SJCRH30 (cell line): ENCODE measurements at regions not wholly inside any gene's neighbourhood (a gene's known extent, or its start where the extent isn't known, plus 50 kb on each side); places are given as distances from the start of the nearest gene placed in this dataset.
"Not testable (repeated sequence)": the region's sequence is repeated elsewhere in the genome, so short reads cannot be mapped to it uniquely, and the experiment has no call there.

Experiments used
- DNase-seq, 2 experiments: peaks; one replicate each; pipeline ENCODE4 v3.0.0-alpha.2; 2015 to 2020
- H3K27ac ChIP-seq: fragments of 250-450 bp; sonication (Bioruptor Pico); 2 replicates; pipeline ENCODE4 v1.5.1; 2020; ENCODE audit warnings: mild to moderate bottlenecking, moderate library complexity
- H3K27me3 ChIP-seq: fragments of 250-450 bp; sonication (Bioruptor Pico); 2 replicates; pipeline ENCODE4 v1.5.1; 2020; ENCODE audit warnings: mild to moderate bottlenecking, moderate library complexity
- H3K36me3 ChIP-seq: fragments of 250-450 bp; sonication (Bioruptor Pico); 2 replicates; pipeline ENCODE4 v1.5.1; 2020; ENCODE audit warnings: mild to moderate bottlenecking, moderate library complexity
- H3K4me1 ChIP-seq: fragments of 250-450 bp; sonication (Bioruptor Pico); 2 replicates; pipeline ENCODE4 v1.5.1; 2020; ENCODE audit warnings: mild to moderate bottlenecking, moderate library complexity
- H3K4me3 ChIP-seq: fragments of 250-450 bp; sonication (Bioruptor Pico); 2 replicates; pipeline ENCODE4 v1.5.1; 2020; ENCODE audit warnings: mild to moderate bottlenecking, moderate library complexity
- H3K9me3 ChIP-seq: fragments of 250-450 bp; sonication (Bioruptor Pico); replicated peaks from 2 replicates; pipeline ENCODE4 v1.5.1; 2020; ENCODE audit warnings: mild to moderate bottlenecking, moderate library complexity

GRCh38 chr11:10990637-10991193, 132.9 kb upstream of the ZBED5 start:
- no peak for DNase-seq
- H3K27ac ChIP-seq, result no peak overlapping the region
- H3K9me3 ChIP-seq, result no peaks in the 10 kb centered on the region
- no peak overlapping the region for H3K4me3 ChIP-seq
- H3K27me3 ChIP-seq, result no peaks in the 10 kb centered on the region
- no peaks in the 10 kb centered on the region for H3K4me1 ChIP-seq
- H3K36me3 ChIP-seq, result no peaks in the 10 kb centered on the region

DNA sequence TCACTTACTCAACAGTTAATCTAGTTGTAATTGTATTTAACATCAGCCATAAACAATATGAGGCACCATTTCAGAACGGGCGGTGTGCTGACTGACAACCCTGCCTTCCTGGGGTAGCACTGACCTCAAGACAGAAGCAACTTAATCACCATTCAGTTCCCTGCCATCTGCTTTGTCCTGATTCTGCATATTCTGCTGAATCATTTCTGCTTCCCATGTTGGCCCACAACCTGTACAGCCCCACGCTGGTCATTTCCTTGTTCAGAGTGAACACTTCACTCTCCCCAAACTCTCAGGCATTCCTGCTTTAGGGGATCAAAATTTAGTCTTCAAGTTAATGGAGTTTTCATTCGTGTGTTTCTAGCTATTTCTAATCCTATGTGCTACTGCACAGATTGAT, 132.3 kb upstream of the ZBED5 start:
- DNase-seq, result no peak
- Histone ChIP-seq H3K4me3 (no peak overlapping the region), H3K27ac (no peak overlapping the region), H3K27me3 (no peaks in the 10 kb centered on the region), H3K9me3 (no peaks in the 10 kb centered on the region), H3K4me1 (no peaks in the 10 kb centered on the region), H3K36me3 (no peaks in the 10 kb centered on the region)

DNA sequence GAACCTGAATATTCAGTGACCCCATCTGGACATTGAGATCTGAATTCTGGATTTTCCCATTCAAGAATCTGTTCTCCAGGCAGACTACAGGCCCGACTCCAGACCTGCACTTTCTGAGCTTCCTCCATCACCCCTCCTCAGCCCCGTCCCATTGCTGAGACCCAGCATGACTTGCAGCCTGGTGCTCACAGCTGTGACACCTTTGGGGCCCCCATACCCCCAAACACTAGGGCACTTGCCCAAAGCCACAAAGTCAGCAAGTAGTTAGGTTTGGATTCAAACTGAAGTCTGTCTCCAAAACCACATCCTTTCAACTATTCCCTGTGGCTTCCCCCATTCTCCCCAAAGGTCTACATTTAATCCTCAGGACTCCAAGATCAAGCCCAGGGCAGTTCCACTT, 128.2 kb upstream of the ZBED5 start:
- Histone ChIP-seq H3K4me3 (no peak overlapping the region), H3K9me3 (no peaks in the 10 kb centered on the region), H3K27me3 (no peaks in the 10 kb centered on the region), H3K27ac (no peak overlapping the region), H3K4me1 (peaks cover 6% of the 10 kb centered on the region; the same call in 1 of the 2 replicates), H3K36me3 (no peaks in the 10 kb centered on the region)
- no peak for DNase-seq

DNA sequence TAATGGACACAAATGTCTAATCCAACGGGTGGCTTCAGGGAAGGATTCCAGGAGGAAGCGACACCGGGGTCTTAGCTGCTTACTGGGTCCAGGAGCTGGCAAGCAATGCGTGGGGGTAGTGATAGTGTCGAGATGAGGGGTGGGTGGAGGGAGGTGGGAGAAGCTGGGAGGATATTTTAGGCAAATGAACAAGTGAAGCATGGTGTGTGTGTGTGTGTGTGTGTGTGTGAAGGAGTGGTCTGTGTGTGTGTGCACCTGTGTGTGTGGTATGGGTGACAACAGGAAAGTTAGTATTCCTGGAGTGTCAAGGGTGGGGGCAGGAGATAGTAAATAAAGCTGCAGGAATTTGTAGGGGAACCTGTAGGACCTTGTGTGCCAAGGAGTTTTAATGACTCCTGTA, 126.9 kb upstream of the ZBED5 start:
- no peak for DNase-seq
- no peaks in the 10 kb centered on the region for H3K36me3 ChIP-seq
- no peak overlapping the region for H3K27ac ChIP-seq
- no peaks in the 10 kb centered on the region for H3K9me3 ChIP-seq
- H3K4me3 ChIP-seq, result no peak overlapping the region
- H3K27me3 ChIP-seq, result no peaks in the 10 kb centered on the region
- H3K4me1 ChIP-seq, result peaks cover 6% of the 10 kb centered on the region; the same call in 1 of the 2 replicates

DNA sequence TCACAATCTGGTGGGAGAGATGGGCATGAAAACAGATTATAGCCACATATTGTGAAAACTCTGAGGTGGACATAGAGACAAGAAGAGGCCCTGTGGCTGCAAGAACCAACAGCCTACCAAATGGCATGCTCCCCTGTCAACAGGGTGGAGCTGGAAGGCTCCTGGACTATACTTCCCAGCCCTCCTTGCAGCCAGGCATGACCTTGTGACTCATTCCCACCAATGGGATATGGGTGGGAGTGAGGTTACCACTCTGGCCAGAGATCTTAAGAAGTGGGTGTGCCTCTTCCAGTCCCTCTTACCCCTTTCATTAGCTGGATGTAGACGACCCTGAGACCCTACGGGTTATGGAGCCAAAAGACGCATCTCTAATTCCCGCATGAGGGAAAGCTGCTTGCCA, 126.4 kb upstream of the ZBED5 start:
- Histone ChIP-seq H3K4me1 (peaks cover 6% of the 10 kb centered on the region; the same call in 1 of the 2 replicates), H3K4me3 (no peak overlapping the region), H3K27me3 (no peaks in the 10 kb centered on the region), H3K9me3 (no peaks in the 10 kb centered on the region), H3K27ac (no peak overlapping the region), H3K36me3 (no peaks in the 10 kb centered on the region)
- DNase-seq, result no peak

- no peaks in the 10 kb centered on the region for H3K27me3 ChIP-seq
- no peaks in the 10 kb centered on the region for H3K9me3 ChIP-seq
- DNase-seq, result peak; percentile 6 to 28
- peaks cover 6% of the 10 kb centered on the region; the same call in 1 of the 2 replicates for H3K4me1 ChIP-seq
- H3K27ac ChIP-seq, result no peak overlapping the region
- H3K36me3 ChIP-seq, result no peaks in the 10 kb centered on the region
- no peak overlapping the region for H3K4me3 ChIP-seq
These were observed 125.1 kb upstream of the ZBED5 start for GRCh38 chr11:10982704-10983510.

DNA sequence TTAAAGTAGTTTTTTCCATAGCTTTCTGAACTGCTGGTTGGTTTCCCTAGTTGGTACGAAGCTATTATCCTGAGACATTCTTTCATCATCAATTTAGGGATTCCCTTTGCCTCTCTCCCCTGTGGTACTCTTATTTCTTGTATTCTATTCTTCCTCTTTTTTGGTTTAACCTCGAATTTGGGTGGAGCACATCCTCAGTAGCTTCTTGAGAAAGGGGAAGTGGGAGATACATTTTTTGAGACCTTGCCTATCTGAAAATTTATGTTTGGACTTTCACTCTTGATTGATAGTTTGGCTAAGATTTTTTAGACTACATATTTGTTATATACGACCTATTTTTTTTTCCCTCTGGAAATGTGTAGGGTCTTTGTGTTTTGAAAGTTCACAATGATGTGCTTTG, 121.7 kb upstream of the ZBED5 start:
- DNase-seq, result no peak

DNA sequence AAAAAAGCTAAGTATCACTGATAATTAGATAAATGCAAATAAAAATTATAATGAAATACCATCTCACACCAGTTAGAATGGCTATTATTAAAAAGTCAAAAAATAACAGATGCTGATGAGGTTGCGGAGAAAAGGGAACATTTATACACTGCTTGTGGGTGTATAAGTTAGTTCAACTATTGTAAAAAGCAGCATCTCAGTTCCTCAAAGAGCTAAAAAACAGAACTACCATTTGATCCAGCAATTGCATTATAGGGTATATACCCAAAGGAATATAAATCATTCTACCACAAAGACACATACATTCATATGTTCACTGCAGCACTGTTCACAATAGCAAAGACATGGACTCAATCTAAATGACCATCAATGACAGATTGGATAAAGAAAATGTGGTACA, 120.3 kb upstream of the ZBED5 start:
- Histone ChIP-seq H3K4me1 (peaks cover 5% of the 10 kb centered on the region; the same call in 1 of the 2 replicates), H3K4me3 (no peak overlapping the region), H3K9me3 (no peaks in the 10 kb centered on the region), H3K27me3 (no peaks in the 10 kb centered on the region), H3K27ac (no peak overlapping the region), H3K36me3 (no peaks in the 10 kb centered on the region)
- DNase-seq, result no peak

More for the DNA sequence above, 121.7 kb upstream of the ZBED5 start:
- Histone ChIP-seq H3K36me3 (no peaks in the 10 kb centered on the region), H3K9me3 (no peaks in the 10 kb centered on the region), H3K27ac (no peak overlapping the region), H3K4me3 (no peak overlapping the region), H3K27me3 (no peaks in the 10 kb centered on the region), H3K4me1 (peaks cover 6% of the 10 kb centered on the region; the same call in 1 of the 2 replicates)

- Histone ChIP-seq H3K27me3 (no peaks in the 10 kb centered on the region), H3K9me3 (no peaks in the 10 kb centered on the region), H3K4me3 (no peak overlapping the region), H3K27ac (no peak overlapping the region), H3K36me3 (no peaks in the 10 kb centered on the region), H3K4me1 (no peaks in the 10 kb centered on the region)
- DNase-seq, result no peak
These were observed 117.5 kb upstream of the ZBED5 start for GRCh38 chr11:10975287-10975721.

DNA sequence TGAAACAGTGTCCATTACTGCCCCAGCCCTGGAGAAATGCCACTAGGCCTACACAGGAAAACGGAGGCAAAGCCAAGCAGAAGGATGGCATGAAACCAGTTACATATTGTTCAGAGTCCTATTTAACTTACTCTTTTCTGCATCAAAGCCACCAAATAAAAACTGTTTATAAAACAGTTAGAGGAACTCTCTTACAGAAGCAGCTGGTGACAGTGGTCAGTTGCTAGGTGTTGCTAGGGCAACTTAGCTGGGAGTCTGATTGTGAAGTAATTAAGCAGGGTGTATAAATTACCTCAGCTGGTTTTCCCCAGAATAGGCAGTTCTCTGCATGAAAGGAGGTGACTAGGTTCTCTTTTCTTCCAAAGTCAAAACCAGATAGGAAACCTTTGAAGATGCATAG, 115.6 kb upstream of the ZBED5 start:
- Histone ChIP-seq H3K36me3 (no peaks in the 10 kb centered on the region), H3K4me3 (no peak overlapping the region), H3K4me1 (no peaks in the 10 kb centered on the region), H3K9me3 (no peaks in the 10 kb centered on the region), H3K27me3 (no peaks in the 10 kb centered on the region), H3K27ac (no peak overlapping the region)
- DNase-seq, result no peak

DNA sequence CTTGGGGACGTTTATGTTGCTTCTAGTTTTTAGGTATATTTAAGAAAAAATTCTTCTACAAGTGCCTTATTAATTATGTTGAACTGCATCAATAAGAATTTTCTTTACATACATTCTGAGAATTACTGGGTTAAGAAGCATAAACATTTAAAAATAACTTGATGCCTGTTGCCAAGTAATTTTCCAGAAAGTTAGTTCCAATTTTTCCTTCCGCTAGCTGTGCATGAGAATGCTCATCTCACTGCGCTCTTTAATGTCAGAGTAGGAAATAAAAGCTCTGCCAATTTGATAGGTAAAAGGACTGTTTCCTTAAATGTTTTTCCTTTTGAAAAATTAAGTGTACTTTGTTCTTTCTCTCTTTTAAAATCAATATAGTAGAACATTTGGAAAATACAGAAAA, 113.1 kb upstream of the ZBED5 start:
- Histone ChIP-seq H3K27me3 (no peaks in the 10 kb centered on the region), H3K9me3 (no peaks in the 10 kb centered on the region), H3K36me3 (no peaks in the 10 kb centered on the region), H3K27ac (no peak overlapping the region), H3K4me3 (no peak overlapping the region), H3K4me1 (no peaks in the 10 kb centered on the region)
- DNase-seq, result no peak

DNA sequence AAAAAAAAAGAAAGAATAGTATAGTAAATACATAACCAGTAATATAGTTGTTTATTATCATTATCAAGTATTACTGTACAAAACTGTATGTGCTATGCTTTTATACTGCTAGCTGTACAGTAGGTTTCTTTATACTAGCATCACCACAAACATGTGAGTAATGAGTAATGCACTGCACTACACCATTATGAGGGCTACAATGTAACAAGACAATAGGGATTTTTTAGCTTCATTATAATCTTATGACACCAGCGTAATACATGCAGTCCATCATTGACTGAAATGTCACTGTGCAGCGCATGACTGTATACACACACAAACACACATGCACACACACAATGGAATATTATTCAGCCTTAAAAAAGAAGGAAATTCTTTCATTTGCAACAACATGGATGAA, 111.5 kb upstream of the ZBED5 start:
- Histone ChIP-seq H3K4me1 (no peaks in the 10 kb centered on the region), H3K27ac (no peak overlapping the region), H3K36me3 (no peaks in the 10 kb centered on the region), H3K4me3 (no peak overlapping the region), H3K9me3 (peaks cover 4% of the 10 kb centered on the region; the same call in 1 of the 2 replicates), H3K27me3 (no peaks in the 10 kb centered on the region)
- no peak for DNase-seq

GRCh38 chr11:10956884-10957283, 99.0 kb upstream of the ZBED5 start:
- DNase-seq, H3K36me3 ChIP-seq, H3K27me3 ChIP-seq, H3K9me3 ChIP-seq, H3K4me3 ChIP-seq, H3K27ac ChIP-seq, H3K4me1 ChIP-seq: not testable (repeated sequence)

DNA sequence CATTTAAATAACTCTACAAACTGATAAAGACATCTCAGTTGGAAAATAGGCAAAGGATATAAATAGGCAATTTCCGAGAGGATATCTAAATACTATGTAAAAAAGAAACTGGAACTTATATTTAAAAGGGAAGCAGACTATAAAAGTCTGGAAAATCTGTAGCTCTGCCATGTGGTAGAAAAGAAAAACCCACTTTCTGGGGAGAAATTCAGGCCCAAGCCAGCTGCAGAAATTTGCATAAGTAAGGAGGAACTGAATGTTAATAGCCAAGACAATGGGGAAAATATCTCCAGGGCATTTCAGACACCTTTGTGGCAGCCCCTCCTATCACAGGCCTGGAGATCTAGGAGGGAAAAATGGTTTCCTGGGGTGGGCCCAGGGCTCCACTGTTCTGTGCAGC, 97.8 kb upstream of the ZBED5 start:
- Histone ChIP-seq H3K27ac (no peak overlapping the region), H3K27me3 (0 out of 2 replicates have a peak, but pooled peaks cover 2% of the 10 kb centered on the region), H3K4me1 (no peaks in the 10 kb centered on the region), H3K36me3 (no peaks in the 10 kb centered on the region), H3K9me3 (no peaks in the 10 kb centered on the region; the same call in 1 of the 2 replicates), H3K4me3 (no peak overlapping the region)
- no peak for DNase-seq

GRCh38 chr11:10954184-10954583, 96.3 kb upstream of the ZBED5 start:
- Histone ChIP-seq H3K4me3 (no peak overlapping the region), H3K9me3 (no peaks in the 10 kb centered on the region; the same call in 1 of the 2 replicates), H3K27ac (no peak overlapping the region), H3K36me3 (no peaks in the 10 kb centered on the region), H3K27me3 (0 out of 2 replicates have a peak, but pooled peaks cover 2% of the 10 kb centered on the region), H3K4me1 (no peaks in the 10 kb centered on the region)
- DNase-seq, result no peak
